Astrocyte of the cerebellum (primary cell): ENCODE measurements at regions not wholly inside any gene's neighbourhood (a gene's known extent, or its start where the extent isn't known, plus 50 kb on each side); places are given as distances from the start of the nearest gene placed in this dataset.
A peak's percentile ranks its signal among the peaks of the same experiment; 100 is the strongest.

Experiments used
- DNase-seq: peaks from one replicate; pipeline ENCODE4 v3.0.0-alpha.2; 2011; ENCODE audit warnings: low read depth
- H3K4me3 ChIP-seq: 2 replicates; pipeline ENCODE4 v1.5.1; 2011; ENCODE audit warnings: mild to moderate bottlenecking, low read depth, low read length, moderate library complexity
- in situ Hi-C: cut with HindIII; loops from 2 replicates; pipeline ENCODE4 v1.10.0; 2017; ENCODE audit warnings: low sequenced_read_pairs
- TF ChIP-seq, protein P1 (sequence below): IDR thresholded peaks from 2 replicates; pipeline ENCODE4 v1.5.1; 2012; ENCODE audit warnings: low read length, low read depth, moderate library complexity, mild to moderate bottlenecking; ENCODE audit errors: missing control alignments

DNA sequence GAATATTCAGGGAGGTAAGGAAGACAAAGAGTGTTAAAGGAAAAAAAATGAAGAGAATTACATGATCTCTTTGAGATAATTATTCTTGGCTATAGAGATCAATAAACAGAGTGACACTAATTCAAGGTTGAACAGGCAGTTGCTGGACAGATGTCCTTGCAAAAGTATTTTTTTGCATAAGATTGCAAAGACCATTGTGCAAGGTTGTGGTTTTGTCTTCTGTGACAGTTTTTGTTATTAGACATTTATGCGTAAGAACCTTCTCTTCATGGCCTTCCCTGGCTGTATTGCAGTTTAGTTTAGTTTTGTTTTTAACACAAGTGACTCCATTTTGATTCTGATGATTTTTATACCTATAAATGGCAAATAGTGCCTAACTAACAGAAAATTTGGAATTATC, 682.8 kb upstream of the ARPP21 start:
- H3K4me3 ChIP-seq: no peak overlapping the region
- DNase-seq: no peak
- in situ Hi-C loops: no loop called here
- TF ChIP-seq, protein P1, sequence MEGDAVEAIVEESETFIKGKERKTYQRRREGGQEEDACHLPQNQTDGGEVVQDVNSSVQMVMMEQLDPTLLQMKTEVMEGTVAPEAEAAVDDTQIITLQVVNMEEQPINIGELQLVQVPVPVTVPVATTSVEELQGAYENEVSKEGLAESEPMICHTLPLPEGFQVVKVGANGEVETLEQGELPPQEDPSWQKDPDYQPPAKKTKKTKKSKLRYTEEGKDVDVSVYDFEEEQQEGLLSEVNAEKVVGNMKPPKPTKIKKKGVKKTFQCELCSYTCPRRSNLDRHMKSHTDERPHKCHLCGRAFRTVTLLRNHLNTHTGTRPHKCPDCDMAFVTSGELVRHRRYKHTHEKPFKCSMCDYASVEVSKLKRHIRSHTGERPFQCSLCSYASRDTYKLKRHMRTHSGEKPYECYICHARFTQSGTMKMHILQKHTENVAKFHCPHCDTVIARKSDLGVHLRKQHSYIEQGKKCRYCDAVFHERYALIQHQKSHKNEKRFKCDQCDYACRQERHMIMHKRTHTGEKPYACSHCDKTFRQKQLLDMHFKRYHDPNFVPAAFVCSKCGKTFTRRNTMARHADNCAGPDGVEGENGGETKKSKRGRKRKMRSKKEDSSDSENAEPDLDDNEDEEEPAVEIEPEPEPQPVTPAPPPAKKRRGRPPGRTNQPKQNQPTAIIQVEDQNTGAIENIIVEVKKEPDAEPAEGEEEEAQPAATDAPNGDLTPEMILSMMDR: no peak

DNA sequence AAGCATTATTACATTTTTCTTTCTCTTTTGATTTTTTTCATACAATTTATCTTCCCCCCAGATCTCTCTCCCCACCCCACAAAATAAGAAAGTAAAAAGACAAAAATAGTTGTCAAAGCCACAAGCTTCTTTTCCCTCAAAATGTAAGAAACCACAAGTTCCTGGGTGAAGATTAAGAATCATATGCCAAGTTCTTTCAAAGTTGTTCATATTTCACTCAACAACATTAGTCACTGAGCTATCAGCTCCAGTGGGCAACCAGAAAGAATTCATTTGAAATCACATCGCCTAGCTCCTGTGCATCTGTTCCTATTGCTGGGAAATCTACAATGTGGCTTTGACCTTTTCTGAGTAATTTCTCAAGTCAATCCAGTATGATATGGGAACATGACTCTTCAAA, 681.6 kb upstream of the ARPP21 start:
- DNase-seq: peak; percentile 85
- TF ChIP-seq, protein P1: no peak
- in situ Hi-C loops: no loop called here
- H3K4me3 ChIP-seq: no peak overlapping the region

DNA sequence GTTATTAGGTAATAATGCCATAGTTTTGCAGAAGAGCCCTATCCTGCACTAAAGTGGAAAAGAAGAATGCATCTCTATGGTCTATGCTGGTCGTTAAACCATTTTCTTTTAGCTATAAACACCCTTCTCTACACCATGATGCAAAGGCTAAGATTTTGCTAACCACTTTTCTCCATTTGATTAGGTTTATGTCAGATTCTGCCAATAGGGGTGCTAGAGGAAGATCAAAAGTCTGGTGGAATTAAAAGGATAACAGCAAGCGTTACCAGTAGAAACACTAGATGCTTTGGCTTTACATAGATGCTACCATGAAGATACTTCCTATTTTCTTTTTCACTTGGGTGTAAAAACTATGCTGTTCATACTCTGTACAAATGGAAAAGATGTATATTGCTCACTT, 669.8 kb upstream of the ARPP21 start:
- in situ Hi-C loops: no loop called here
- TF ChIP-seq, protein P1: peak; percentile 19
- no peak for DNase-seq
- H3K4me3 ChIP-seq: no peak overlapping the region

DNA sequence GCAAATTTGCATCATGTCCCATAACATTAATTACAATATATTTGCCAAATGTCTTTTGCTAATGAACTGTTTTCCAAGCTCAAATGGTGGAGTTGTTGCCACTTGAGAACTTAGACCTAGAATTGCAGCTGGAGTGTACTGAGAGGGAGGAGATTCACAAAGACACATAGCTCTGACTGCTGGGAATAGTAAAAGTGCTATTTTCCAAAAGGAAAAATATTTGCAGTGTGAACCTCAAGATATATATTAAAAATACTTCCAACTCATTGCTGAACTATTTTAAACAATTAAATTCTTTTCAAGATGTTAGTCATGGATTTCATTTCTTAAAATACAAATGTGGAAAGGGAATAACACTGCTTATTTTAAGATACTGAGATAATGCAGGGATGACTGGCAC, 666.8 kb upstream of the ARPP21 start:
- DNase-seq: no peak
- H3K4me3 ChIP-seq: no peak overlapping the region
- in situ Hi-C loops: no loop called here
- TF ChIP-seq, protein P1: no peak

DNA sequence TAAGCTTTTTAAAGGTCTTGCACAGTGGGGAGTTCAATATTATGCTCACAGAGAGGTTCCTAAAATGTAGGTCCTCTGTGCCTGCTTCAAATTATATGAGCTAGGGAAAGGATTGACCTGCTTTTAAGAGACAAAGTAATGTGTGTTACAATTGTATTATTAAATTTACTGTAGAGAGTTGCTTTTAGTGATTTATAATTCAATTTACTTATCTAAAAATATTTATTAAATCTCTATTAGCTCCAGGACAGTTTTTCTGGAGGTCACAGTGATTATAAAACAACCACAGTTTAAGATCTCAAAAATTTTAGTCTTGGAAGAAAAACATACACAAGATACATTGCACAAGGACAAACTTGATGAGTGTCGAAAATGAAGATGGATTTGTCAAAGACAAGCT, 665.7 kb upstream of the ARPP21 start:
- in situ Hi-C loops: no loop called here
- TF ChIP-seq, protein P1: no peak
- H3K4me3 ChIP-seq: no peak overlapping the region
- no peak for DNase-seq

DNA sequence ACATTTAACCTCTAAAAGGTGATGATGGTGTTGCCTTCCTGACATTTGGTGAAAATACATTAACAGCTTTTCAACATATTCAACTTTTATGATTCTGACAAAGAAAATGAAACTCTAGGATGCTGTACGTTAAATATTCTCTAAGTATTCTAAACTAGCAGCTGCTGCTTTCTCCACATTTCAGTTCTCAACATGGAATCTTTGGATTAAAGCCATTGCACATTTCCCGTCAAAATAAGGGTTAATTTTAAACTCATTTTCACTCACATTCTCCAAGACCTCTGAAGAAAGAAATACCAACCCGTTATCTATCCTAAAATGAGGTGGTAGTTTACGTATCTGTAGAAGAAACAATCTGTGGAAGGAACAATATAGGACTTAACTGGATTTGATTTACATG, 655.7 kb upstream of the ARPP21 start:
- DNase-seq: no peak
- in situ Hi-C loops: no loop called here
- TF ChIP-seq, protein P1: no peak
- H3K4me3 ChIP-seq: no peak overlapping the region

DNA sequence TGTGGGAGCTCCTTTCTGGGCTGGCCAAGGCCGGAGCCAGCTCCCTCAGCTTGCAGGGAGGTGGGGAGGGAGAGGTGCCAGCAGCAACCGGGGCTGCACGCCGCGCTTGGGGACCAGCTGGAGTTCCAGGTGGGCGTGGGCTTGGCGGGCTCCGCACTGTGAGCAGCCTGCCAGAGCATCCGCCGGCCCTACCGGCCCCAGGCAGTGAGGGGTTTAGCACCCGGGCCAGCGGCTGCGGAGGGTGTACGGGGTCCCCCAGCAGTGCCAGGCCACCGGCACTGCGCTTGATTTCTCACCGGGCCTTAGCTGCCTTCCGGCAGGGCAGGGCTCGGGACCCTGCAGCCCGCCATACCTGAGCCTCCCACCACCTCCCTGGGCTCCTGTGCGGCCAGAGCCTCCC, 651.0 kb upstream of the ARPP21 start:
- DNase-seq: no peak
- in situ Hi-C loops: no loop called here
- no peak overlapping the region for H3K4me3 ChIP-seq
- TF ChIP-seq, protein P1: no peak
